NCI-H748 (cell line): ENCODE measurements at regions not wholly inside any gene's neighbourhood (a gene's known extent, or its start where the extent isn't known, plus 50 kb on each side); places are given as distances from the start of the nearest gene placed in this dataset.
"Not testable (repeated sequence)": the region's sequence is repeated elsewhere in the genome, so short reads cannot be mapped to it uniquely, and the experiment has no call there.

ENCODE experiments used
- DNase-seq: peaks from one replicate; lab custom pipeline; 2025; ENCODE audit not compliant: unreplicated experiment; lab: John Stamatoyannopoulos, UW

GRCh38 chr3:67145738-67146137 is 147.6 kb downstream of the KBTBD8 start:
- DNase-seq, result no peak

GRCh38 chr3:67154429-67154828 is 156.3 kb downstream of the KBTBD8 start:
- peak; percentile 25 for DNase-seq

GRCh38 chr3:67167481-67167880 is 169.4 kb downstream of the KBTBD8 start:
- no peak for DNase-seq

- DNase-seq, result no peak
Measured at GRCh38 chr3:67171841-67172240, 173.7 kb downstream of the KBTBD8 start.

DNA sequence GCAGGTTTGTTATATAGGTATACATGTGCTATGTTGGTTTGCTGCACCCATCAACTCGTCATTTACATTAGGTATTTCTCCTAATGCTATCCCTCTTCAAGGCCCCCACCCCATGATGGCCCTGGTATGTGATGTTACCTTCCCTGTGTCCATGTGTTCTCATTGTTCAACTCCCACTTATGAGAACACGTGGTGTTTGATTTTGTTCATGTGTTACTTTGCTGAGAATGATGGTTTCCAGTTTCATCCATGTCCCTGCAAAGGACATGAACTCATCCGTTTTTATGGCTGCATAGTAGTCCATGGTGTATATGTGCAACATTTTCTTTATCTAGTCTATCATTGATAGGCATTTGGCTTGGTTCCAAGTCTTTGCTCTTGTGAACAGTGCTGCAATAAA is 175.0 kb downstream of the KBTBD8 start:
- not testable (repeated sequence) for DNase-seq

- no peak for DNase-seq
Measured at GRCh38 chr3:67176396-67176795, 178.3 kb downstream of the KBTBD8 start.

DNA sequence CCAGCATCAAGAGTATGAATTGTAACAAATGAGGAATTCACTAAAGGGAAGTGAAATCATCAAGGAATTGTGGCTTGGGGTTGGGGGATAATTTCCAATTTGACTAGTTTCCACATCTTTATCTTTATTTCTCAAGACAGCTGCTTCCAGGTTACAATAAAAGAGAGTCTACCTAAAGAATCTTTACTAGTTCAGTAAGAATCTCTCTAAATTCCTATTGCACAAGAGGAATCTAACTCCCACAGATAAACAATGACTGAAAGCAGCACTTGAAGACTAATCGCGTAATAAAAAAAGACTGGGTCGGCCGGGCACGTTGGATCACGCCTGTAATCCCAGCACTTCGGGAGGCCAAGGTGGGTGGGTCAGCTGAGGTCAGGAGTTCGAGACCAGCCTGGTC is 194.4 kb downstream of the KBTBD8 start:
- no peak for DNase-seq

DNA sequence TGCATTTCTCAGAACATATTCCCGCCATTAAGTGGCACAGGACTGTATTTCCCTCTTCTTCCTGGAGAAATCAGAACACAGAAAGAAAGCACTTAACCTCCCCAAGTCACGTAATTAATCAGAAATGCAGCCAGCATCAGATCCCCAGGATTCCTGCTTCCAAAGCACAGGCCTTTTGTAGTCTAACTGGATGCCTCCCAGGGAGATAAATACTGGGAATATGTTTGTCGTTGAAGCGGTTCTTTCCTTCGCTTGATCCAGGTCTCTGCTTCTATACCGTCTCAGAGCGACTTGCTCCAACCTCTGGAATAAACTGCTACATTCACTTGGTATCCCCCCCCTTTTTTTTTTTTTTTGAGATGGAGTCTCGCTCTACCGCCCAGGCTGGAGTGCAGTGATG is 198.6 kb downstream of the KBTBD8 start:
- peak; percentile 21 for DNase-seq

- DNase-seq, result no peak
Measured at GRCh38 chr3:67198374-67198773, 200.3 kb downstream of the KBTBD8 start.

DNA sequence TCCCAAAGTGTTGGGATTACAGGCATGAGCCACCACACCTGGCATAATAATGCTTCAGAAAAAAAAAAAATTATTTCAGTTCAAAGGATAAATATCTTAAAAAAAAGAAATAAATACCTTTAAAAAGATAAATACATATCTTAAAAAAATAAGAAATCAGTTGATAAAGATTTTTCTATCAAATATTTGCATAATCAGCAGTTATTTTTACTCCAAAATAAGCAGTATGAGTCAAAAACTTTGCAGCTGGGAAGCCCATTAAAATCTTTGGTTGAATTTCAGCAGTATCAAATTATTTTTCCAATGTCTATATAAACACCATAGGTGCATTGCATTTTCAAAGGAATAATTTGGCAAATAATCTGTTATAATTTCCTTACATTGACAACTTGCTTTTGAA is 202.5 kb downstream of the KBTBD8 start:
- no peak for DNase-seq

- no peak for DNase-seq
Measured at GRCh38 chr3:67201026-67201425, 202.9 kb downstream of the KBTBD8 start.

DNA sequence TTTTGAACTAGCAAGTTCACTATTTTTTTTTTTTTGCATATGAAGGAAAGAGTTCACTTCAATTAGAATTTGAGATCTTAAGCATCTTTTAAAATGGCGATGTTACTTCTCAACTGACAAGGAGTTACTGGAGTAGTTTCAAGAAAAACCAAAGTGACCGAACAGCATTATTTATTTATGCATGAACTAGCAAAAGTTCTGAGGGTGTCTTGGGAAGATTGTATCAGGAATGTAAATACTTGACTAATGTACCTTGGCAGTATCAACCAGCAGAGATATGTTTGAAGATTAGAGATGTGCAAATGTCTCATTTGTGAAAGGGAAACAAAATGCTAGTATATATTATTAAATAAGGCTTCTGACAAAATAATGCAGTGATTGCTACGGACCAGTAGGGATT is 203.9 kb downstream of the KBTBD8 start:
- no peak for DNase-seq

- DNase-seq, result no peak
Measured at GRCh38 chr3:67204951-67205350, 206.8 kb downstream of the KBTBD8 start.

GRCh38 chr3:67215690-67216089 is 217.6 kb downstream of the KBTBD8 start:
- peak; percentile 32 for DNase-seq

DNA sequence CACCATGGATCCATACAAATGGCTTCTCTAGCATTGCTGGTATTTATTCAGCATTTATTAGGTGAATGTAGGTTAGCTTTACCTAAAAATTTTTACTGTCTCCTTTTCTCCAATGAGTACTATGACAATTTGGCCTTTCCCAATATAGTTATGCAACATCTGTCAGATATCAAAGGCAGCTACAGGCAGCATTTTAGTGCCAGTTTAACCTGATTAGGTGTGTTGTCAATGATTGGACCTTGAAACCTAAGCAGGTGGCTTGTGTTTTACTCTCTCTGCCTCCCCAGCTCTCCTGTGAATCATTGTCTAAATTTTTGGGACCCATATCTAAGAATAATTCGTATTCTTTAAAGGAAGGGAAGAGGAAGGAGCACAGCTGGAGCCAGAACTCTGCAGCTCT is 228.9 kb downstream of the KBTBD8 start:
- no peak for DNase-seq

DNA sequence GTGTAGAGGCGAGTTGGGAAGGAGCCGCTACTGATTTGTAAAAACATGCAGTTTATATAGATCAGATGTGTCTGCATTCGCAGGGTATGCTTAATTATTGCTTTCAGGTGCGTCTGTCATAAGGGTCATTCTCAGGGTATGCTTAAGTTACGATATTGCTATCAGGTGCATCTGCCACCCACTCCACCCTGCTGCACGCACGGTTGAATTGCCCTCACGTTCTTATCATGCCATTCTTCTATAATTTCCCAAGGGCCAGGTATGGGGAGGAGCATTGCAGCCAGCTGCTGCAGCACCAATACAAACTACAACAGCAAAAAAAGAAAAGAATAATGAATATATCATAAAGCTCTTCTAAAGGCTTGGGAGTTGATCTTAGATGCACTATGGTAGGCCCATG is 230.0 kb downstream of the KBTBD8 start:
- peak; percentile 68 for DNase-seq

- no peak for DNase-seq
Measured at GRCh38 chr3:67232642-67233041, 234.5 kb downstream of the KBTBD8 start.

GRCh38 chr3:67239353-67239752 is 241.2 kb downstream of the KBTBD8 start:
- no peak for DNase-seq

DNA sequence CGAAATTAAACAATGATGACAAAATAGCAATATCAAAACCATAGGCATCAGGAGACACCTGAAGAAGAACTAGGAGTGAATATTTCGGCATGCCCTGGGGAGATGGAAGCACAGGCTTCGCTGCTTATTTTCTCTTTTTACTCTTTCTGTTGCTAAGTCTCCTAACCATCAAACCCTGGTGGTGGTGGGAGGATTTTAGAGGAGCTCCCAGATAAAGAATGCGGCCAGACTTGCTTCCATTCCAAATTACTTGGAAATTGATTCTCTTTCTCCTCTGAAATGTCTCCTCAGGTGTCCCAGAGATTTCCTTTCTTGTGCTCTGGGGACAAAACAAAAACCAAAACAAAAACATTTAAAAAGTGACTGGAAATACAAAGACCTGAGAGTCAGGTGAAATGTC is 243.0 kb downstream of the KBTBD8 start:
- no peak for DNase-seq

DNA sequence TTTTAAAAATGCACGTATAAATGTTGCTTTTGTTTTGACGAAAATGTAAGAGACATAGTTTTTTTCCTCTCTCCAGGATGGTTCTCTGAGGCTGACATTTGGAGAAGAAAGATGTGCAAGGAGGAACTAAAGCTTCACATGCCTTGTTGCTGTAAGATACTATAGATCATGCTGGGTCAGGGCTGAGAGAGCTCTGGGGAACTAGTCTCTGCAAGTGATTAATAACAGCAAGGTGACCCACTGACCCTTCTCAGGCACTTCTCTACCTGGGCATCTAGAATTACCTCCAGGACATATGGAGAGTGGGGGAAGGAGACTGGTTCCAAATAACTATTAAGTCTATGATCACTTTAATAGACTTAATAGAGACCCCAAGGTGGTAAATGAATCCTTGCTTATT is 246.0 kb downstream of the KBTBD8 start:
- no peak for DNase-seq

DNA sequence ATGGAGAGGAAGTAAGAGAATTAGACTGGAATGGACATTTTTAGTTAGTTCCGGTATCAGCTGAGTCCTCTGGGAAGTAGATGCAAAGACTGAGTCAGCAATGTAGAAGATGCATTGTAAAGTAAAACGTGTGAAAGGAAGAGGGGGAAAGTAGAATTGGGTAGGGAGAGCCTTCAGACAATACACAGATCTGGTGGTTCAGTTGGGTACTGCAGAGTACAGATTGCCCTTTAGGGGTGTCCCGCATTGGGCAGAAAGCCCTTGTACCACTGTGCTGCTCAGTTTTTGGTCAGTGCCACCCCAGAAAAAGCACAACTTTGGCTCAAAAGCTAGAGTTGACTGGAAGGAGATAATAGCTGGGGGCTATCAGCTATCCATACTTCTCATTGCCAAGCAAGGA is 247.4 kb downstream of the KBTBD8 start:
- DNase-seq, result no peak

GRCh38 chr3:67248726-67249125 is 250.6 kb downstream of the KBTBD8 start:
- DNase-seq, result no peak

GRCh38 chr3:67252906-67253305 is 254.8 kb downstream of the KBTBD8 start:
- not testable (repeated sequence) for DNase-seq

- no peak for DNase-seq
Measured at GRCh38 chr3:67278015-67278618, 280.0 kb downstream of the KBTBD8 start.
